C4-2B (cell line): ENCODE measurements at regions not wholly inside any gene's neighbourhood (a gene's known extent, or its start where the extent isn't known, plus 50 kb on each side); places are given as distances from the start of the nearest gene placed in this dataset.

ENCODE experiments used
- ZFX ChIP-seq: fragments of 450-650 bp; IDR thresholded peaks from 2 replicates; pipeline ENCODE4 v1.6.1; 2017
- TF ChIP-seq, protein P1 (sequence below): fragments of 450-650 bp; conservative IDR thresholded peaks from 2 replicates; pipeline ENCODE4 v1.5.1; 2017; ENCODE audit warnings: mild to moderate bottlenecking

DNA sequence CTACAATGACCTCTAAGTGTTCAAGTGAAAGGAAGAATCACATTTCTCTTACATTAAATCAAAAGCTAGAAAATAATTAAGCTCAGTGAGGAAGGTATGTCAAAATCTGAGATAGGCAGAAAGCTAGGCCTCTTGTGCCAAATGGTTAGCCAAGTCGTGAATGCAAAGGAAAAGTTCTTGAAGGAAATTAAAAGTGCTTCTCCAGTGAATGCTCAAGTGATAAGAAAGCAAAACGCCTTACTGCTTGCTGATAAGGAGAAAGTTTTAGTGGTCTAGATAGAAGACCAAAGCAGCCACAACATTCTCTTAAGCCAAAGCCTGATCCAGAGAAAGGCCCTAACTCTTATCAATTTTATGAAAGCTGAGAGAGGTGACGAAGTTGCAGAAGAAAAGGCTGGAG, 932.3 kb upstream of the ACVR2A start:
- TF ChIP-seq, protein P1, sequence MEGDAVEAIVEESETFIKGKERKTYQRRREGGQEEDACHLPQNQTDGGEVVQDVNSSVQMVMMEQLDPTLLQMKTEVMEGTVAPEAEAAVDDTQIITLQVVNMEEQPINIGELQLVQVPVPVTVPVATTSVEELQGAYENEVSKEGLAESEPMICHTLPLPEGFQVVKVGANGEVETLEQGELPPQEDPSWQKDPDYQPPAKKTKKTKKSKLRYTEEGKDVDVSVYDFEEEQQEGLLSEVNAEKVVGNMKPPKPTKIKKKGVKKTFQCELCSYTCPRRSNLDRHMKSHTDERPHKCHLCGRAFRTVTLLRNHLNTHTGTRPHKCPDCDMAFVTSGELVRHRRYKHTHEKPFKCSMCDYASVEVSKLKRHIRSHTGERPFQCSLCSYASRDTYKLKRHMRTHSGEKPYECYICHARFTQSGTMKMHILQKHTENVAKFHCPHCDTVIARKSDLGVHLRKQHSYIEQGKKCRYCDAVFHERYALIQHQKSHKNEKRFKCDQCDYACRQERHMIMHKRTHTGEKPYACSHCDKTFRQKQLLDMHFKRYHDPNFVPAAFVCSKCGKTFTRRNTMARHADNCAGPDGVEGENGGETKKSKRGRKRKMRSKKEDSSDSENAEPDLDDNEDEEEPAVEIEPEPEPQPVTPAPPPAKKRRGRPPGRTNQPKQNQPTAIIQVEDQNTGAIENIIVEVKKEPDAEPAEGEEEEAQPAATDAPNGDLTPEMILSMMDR = no peak
- TF ChIP-seq ZFX = no peak
